Neural cell (in vitro differentiated cells): ENCODE measurements at regions not wholly inside any gene's neighbourhood (a gene's known extent, or its start where the extent isn't known, plus 50 kb on each side); places are given as distances from the start of the nearest gene placed in this dataset.

Experiments used
- EP300 ChIP-seq: fragments of 450-650 bp; conservative IDR thresholded peaks from 2 replicates; pipeline ENCODE4 v1.6.1; 2014; ENCODE audit warnings: antibody characterized with exemption, mild to moderate bottlenecking, moderate library complexity; ENCODE audit not compliant: poor library complexity, severe bottlenecking
- EZH2 ChIP-seq: fragments of 200-600, 300-800 bp; shearing (Covaris generic), sonication (generic); IDR thresholded peaks from 2 replicates; pipeline ENCODE4 v1.6.1; 2014; ENCODE audit warnings: antibody characterized with exemption, low read length, borderline replicate concordance, mild to moderate bottlenecking; ENCODE audit not compliant: insufficient read depth, poor library complexity, severe bottlenecking
- MXI1 ChIP-seq: fragments of 450-650 bp; conservative IDR thresholded peaks from 2 replicates; pipeline ENCODE4 v1.6.1; 2014; ENCODE audit warnings: antibody characterized with exemption, mild to moderate bottlenecking; ENCODE audit not compliant: poor library complexity, severe bottlenecking
- POLR2AphosphoS5 ChIP-seq: IDR thresholded peaks from 2 replicates; pipeline ENCODE4 v1.6.1; 2012
- RAD21 ChIP-seq: fragments of 450-650 bp; conservative IDR thresholded peaks from 2 replicates; pipeline ENCODE4 v1.6.1; 2014; ENCODE audit warnings: antibody characterized with exemption, mild to moderate bottlenecking, moderate library complexity
- SMC3 ChIP-seq: fragments of 450-650 bp; conservative IDR thresholded peaks from 2 replicates; pipeline ENCODE4 v1.6.1; 2014; ENCODE audit warnings: antibody characterized with exemption, mild to moderate bottlenecking, moderate library complexity; ENCODE audit not compliant: poor library complexity
- TAF1 ChIP-seq: IDR thresholded peaks from 2 replicates; pipeline ENCODE4 v1.6.1; 2012; ENCODE audit warnings: low read depth
- TF ChIP-seq, protein P1 (sequence below): fragments of 450-650 bp; IDR thresholded peaks from 2 replicates; pipeline ENCODE4 v1.5.1; 2014; ENCODE audit warnings: antibody characterized with exemption, mild to moderate bottlenecking, moderate library complexity; ENCODE audit not compliant: poor library complexity, severe bottlenecking
- TF ChIP-seq, protein P2 (sequence below): IDR thresholded peaks from 2 replicates; pipeline ENCODE4 v1.6.1; 2012; ENCODE audit warnings: borderline replicate concordance

DNA sequence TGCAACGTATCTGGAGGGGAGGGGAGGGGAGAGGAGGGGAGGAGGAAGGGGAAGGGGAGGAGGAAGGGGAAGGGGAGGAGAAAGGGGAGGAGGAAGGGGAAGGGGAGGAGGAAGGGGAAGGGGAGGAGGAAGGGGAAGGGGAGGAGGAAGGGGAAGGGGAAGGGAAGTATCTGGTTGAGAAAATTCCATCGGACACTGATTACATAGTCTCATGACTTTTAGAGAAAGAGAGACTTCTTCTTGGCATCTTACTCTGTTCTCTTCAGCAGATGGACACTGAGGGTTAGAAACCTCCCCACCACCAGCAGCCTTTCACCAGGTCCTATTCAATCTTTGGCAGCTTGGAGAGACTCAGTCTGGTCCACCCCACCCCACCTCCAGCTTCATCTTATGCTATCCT, 296.3 kb downstream of the TNS1 start:
- TF ChIP-seq, protein P1, sequence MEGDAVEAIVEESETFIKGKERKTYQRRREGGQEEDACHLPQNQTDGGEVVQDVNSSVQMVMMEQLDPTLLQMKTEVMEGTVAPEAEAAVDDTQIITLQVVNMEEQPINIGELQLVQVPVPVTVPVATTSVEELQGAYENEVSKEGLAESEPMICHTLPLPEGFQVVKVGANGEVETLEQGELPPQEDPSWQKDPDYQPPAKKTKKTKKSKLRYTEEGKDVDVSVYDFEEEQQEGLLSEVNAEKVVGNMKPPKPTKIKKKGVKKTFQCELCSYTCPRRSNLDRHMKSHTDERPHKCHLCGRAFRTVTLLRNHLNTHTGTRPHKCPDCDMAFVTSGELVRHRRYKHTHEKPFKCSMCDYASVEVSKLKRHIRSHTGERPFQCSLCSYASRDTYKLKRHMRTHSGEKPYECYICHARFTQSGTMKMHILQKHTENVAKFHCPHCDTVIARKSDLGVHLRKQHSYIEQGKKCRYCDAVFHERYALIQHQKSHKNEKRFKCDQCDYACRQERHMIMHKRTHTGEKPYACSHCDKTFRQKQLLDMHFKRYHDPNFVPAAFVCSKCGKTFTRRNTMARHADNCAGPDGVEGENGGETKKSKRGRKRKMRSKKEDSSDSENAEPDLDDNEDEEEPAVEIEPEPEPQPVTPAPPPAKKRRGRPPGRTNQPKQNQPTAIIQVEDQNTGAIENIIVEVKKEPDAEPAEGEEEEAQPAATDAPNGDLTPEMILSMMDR: no peak
- TF ChIP-seq POLR2AphosphoS5: no peak
- TF ChIP-seq EZH2: no peak
- TF ChIP-seq, protein P2, sequence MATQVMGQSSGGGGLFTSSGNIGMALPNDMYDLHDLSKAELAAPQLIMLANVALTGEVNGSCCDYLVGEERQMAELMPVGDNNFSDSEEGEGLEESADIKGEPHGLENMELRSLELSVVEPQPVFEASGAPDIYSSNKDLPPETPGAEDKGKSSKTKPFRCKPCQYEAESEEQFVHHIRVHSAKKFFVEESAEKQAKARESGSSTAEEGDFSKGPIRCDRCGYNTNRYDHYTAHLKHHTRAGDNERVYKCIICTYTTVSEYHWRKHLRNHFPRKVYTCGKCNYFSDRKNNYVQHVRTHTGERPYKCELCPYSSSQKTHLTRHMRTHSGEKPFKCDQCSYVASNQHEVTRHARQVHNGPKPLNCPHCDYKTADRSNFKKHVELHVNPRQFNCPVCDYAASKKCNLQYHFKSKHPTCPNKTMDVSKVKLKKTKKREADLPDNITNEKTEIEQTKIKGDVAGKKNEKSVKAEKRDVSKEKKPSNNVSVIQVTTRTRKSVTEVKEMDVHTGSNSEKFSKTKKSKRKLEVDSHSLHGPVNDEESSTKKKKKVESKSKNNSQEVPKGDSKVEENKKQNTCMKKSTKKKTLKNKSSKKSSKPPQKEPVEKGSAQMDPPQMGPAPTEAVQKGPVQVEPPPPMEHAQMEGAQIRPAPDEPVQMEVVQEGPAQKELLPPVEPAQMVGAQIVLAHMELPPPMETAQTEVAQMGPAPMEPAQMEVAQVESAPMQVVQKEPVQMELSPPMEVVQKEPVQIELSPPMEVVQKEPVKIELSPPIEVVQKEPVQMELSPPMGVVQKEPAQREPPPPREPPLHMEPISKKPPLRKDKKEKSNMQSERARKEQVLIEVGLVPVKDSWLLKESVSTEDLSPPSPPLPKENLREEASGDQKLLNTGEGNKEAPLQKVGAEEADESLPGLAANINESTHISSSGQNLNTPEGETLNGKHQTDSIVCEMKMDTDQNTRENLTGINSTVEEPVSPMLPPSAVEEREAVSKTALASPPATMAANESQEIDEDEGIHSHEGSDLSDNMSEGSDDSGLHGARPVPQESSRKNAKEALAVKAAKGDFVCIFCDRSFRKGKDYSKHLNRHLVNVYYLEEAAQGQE: no peak
- TF ChIP-seq EP300: no peak
- TF ChIP-seq RAD21: no peak
- TF ChIP-seq TAF1: no peak
- TF ChIP-seq MXI1: no peak
- no peak for TF ChIP-seq SMC3
